ENCODE measurements at regions not wholly inside any gene's neighbourhood (a gene's known extent, or its start where the extent isn't known, plus 50 kb on each side); places are given as distances from the start of the nearest gene placed in this dataset.

- TF ChIP-seq EZH2 (IDR thresholded peaks at IDR 0.05; ENCODE audit: low read length) (no peak), CTCF (optimal IDR thresholded peaks at IDR 0.05 in 1 of 3, IDR thresholded peaks at IDR 0.05 in 1 of 3, conservative IDR thresholded peaks at IDR 0.05 in 1 of 3; ENCODE audit: extremely low read depth in 1 of 3, insufficient read depth in 2 of 3, low read length in 3 of 3) (no peak)
- Histone ChIP-seq H3K9me1 (ENCODE audit: control insufficient read depth, extremely low read depth, insufficient read depth, low read length) (no peaks in the 10 kb centered on the region), H3K79me2 (ENCODE audit: control insufficient read depth, insufficient read depth, low read length) (no peaks in the 10 kb centered on the region), H3K9me3 (ENCODE audit: control insufficient read depth, low read depth, low read length) (no peaks in the 10 kb centered on the region), H3K4me2 (ENCODE audit: control insufficient read depth, extremely low read depth, insufficient read depth, low read depth, low read length) (no peak overlapping the region), H3K27me3 (ENCODE audit: control insufficient read depth, extremely low read depth, insufficient read depth, low read length) (no peaks in the 10 kb centered on the region), H2AFZ (ENCODE audit: control insufficient read depth, low read length) (no peak overlapping the region), H3K4me3 (ENCODE audit: control insufficient read depth in 2 of 3, extremely low read depth in 1 of 3, insufficient read depth in 2 of 3, low read depth in 1 of 3, low read length in 3 of 3) (no peak overlapping the region), H3K36me3 (ENCODE audit: control insufficient read depth in 2 of 2, extremely low read depth in 1 of 2, insufficient read depth in 2 of 2, low read length in 2 of 2) (no peaks in the 10 kb centered on the region), H3K4me1 (ENCODE audit: control insufficient read depth, extremely low read depth, insufficient read depth, low read length) (no peaks in the 10 kb centered on the region), H3K9ac (ENCODE audit: control insufficient read depth, extremely low read depth, insufficient read depth, low read length) (no peak overlapping the region), H4K20me1 (ENCODE audit: control insufficient read depth, extremely low read depth, insufficient read depth, low read length) (no peaks in the 10 kb centered on the region), H3K27ac (ENCODE audit: control insufficient read depth, insufficient read depth, low read length) (no peak overlapping the region)
- DNase-seq (ENCODE audit: low read depth, low spot score) (no peak), FAIRE-seq (no peak)
- dilution Hi-C loops (cut with MboI; ENCODE audit: extremely low pct_ligation_motif_present, low sequenced_read_pairs): no loop called here
Observed at GRCh38 chr18:6666012-6666685, 63.4 kb upstream of the ARHGAP28 start.

- Histone ChIP-seq H3K4me3 (ENCODE audit: control insufficient read depth in 2 of 3, extremely low read depth in 1 of 3, insufficient read depth in 2 of 3, low read depth in 1 of 3, low read length in 3 of 3) (no peak overlapping the region), H4K20me1 (ENCODE audit: control insufficient read depth, extremely low read depth, insufficient read depth, low read length) (no peaks in the 10 kb centered on the region), H3K79me2 (ENCODE audit: control insufficient read depth, insufficient read depth, low read length) (no peaks in the 10 kb centered on the region), H3K9me1 (ENCODE audit: control insufficient read depth, extremely low read depth, insufficient read depth, low read length) (no peaks in the 10 kb centered on the region), H3K27me3 (ENCODE audit: control insufficient read depth, extremely low read depth, insufficient read depth, low read length) (no peaks in the 10 kb centered on the region), H3K9me3 (ENCODE audit: control insufficient read depth, low read depth, low read length) (no peaks in the 10 kb centered on the region), H3K9ac (ENCODE audit: control insufficient read depth, extremely low read depth, insufficient read depth, low read length) (no peak overlapping the region), H3K4me2 (ENCODE audit: control insufficient read depth, extremely low read depth, insufficient read depth, low read depth, low read length) (no peak overlapping the region), H3K36me3 (ENCODE audit: control insufficient read depth in 2 of 2, extremely low read depth in 1 of 2, insufficient read depth in 2 of 2, low read length in 2 of 2) (no peaks in the 10 kb centered on the region), H2AFZ (ENCODE audit: control insufficient read depth, low read length) (no peak overlapping the region), H3K4me1 (ENCODE audit: control insufficient read depth, extremely low read depth, insufficient read depth, low read length) (no peaks in the 10 kb centered on the region), H3K27ac (ENCODE audit: control insufficient read depth, insufficient read depth, low read length) (no peak overlapping the region)
- no peak for FAIRE-seq
- no peak for TF ChIP-seq EZH2 (IDR thresholded peaks at IDR 0.05; ENCODE audit: low read length)
- no peak for TF ChIP-seq CTCF (optimal IDR thresholded peaks at IDR 0.05 in 1 of 3, IDR thresholded peaks at IDR 0.05 in 1 of 3, conservative IDR thresholded peaks at IDR 0.05 in 1 of 3; ENCODE audit: extremely low read depth in 1 of 3, insufficient read depth in 2 of 3, low read length in 3 of 3)
- no peak for DNase-seq (ENCODE audit: low read depth, low spot score)
- dilution Hi-C loops (cut with MboI; ENCODE audit: extremely low pct_ligation_motif_present, low sequenced_read_pairs): no loop called here
Observed at GRCh38 chr18:6668836-6669235, 60.7 kb upstream of the ARHGAP28 start.
